Neural progenitor cell (in vitro differentiated cells): ENCODE measurements at regions not wholly inside any gene's neighbourhood (a gene's known extent, or its start where the extent isn't known, plus 50 kb on each side); places are given as distances from the start of the nearest gene placed in this dataset.

Experiments used
- DNase-seq: peaks from one replicate; pipeline ENCODE4 v3.0.0-alpha.2; 2016; ENCODE audit warnings: low spot score
- H2AFZ ChIP-seq: fragments of 200-600 bp; sonication (generic); replicated peaks from 2 replicates; pipeline ENCODE4 v1.6.1; 2016; ENCODE audit warnings: antibody characterized with exemption
- H3F3A ChIP-seq: fragments of 200-600 bp; sonication (generic); 2 replicates; pipeline ENCODE4 v1.6.1; 2016; ENCODE audit warnings: antibody characterized with exemption, low read depth
- H3K27ac ChIP-seq: fragments of 200-600 bp; sonication (generic); 2 replicates; pipeline ENCODE4 v1.5.1; 2016; ENCODE audit warnings: mild to moderate bottlenecking
- H3K27me3 ChIP-seq: fragments of 200-600 bp; sonication (generic); 2 replicates; pipeline ENCODE4 v1.6.1; 2016; ENCODE audit warnings: mild to moderate bottlenecking, moderate library complexity
- H3K36me3 ChIP-seq: fragments of 200-600 bp; sonication (generic); 2 replicates; pipeline ENCODE4 v1.5.1; 2016
- H3K4me1 ChIP-seq: fragments of 200-600 bp; sonication (generic); 2 replicates; pipeline ENCODE4 v1.6.1; 2016; ENCODE audit warnings: mixed run types
- H3K4me2 ChIP-seq: fragments of 200-600 bp; sonication (generic); 2 replicates; pipeline ENCODE4 v1.6.1; 2016
- H3K4me3 ChIP-seq: fragments of 200-600 bp; sonication (generic); 2 replicates; pipeline ENCODE4 v1.5.1; 2016
- H3K79me2 ChIP-seq: fragments of 200-600 bp; sonication (generic); 2 replicates; pipeline ENCODE4 v1.6.1; 2016; ENCODE audit warnings: low read depth
- H3K9ac ChIP-seq: fragments of 200-600 bp; sonication (generic); 2 replicates; pipeline ENCODE4 v1.6.1; 2016
- H3K9me3 ChIP-seq: fragments of 200-600 bp; sonication (generic); 2 replicates; pipeline ENCODE4 v1.5.1; 2016; ENCODE audit warnings: low read depth
- H4K20me1 ChIP-seq: fragments of 200-600 bp; sonication (generic); 2 replicates; pipeline ENCODE4 v1.6.1; 2016; ENCODE audit warnings: low read depth
- H3K27ac Mint-ChIP-seq: 3 replicates; pipeline ENCODE4 v1.8.0; 2021; ENCODE audit warnings: mixed read lengths
- H3K27me3 Mint-ChIP-seq: 2 replicates; pipeline ENCODE4 v1.8.0; 2022; ENCODE audit warnings: low read depth, mild to moderate bottlenecking, inconsistent platforms, moderate library complexity, mixed read lengths; ENCODE audit not compliant: insufficient read depth
- H3K36me3 Mint-ChIP-seq: 3 replicates; pipeline ENCODE4 v1.8.0; 2021; ENCODE audit warnings: mixed read lengths
- H3K4me1 Mint-ChIP-seq: 3 replicates; pipeline ENCODE4 v1.8.0; 2021; ENCODE audit warnings: mixed read lengths
- H3K4me3 Mint-ChIP-seq: 3 replicates; pipeline ENCODE4 v1.8.0; 2021; ENCODE audit warnings: mild to moderate bottlenecking, moderate library complexity, mixed read lengths
- H3K9me3 Mint-ChIP-seq: 3 replicates; pipeline ENCODE4 v1.8.0; 2020; ENCODE audit warnings: mixed read lengths
- CTCF ChIP-seq: fragments of 200-600 bp; sonication (generic); IDR thresholded peaks from 2 replicates; pipeline ENCODE4 v1.5.1; 2017; ENCODE audit warnings: antibody characterized with exemption, mild to moderate bottlenecking
- EZH2 ChIP-seq: fragments of 200-600 bp; sonication (generic); IDR thresholded peaks from 2 replicates; pipeline ENCODE4 v1.6.1; 2017; ENCODE audit warnings: antibody characterized with exemption, mild to moderate bottlenecking, moderate library complexity
- EZH2phosphoT487 ChIP-seq: fragments of 200-600 bp; sonication (generic); IDR thresholded peaks from 2 replicates; pipeline ENCODE4 v1.6.1; 2017; ENCODE audit warnings: antibody characterized with exemption

DNA sequence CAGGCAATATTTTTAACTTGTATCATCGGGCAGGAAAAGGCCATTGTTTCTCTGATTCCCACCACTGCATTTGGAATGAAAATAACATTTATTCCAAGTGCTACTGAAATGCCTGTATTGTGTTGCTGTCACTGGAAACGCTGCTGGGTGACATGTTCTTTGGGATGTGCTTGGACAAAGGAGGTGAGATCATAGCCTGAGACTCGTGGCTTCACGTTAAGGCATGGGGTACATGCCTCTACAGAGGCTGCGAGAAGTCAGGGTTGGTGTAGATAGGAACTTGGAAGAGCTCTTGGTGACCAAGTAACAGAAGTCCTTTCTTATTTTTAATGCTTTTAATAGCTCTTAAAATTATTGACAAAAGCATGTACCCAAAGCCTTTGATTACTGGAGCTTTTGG, 58.8 kb upstream of the MAF start:
- Histone ChIP-seq H3K4me1 (peaks cover 15% of the 10 kb centered on the region), H3K27me3 (no peaks in the 10 kb centered on the region), H3K27ac (no peak overlapping the region), H3K36me3 (no peaks in the 10 kb centered on the region), H2AFZ (no peak overlapping the region), H3F3A (peaks cover 8% of the 10 kb centered on the region), H3K4me3 (no peak overlapping the region), H3K9me3 (no peaks in the 10 kb centered on the region), H3K4me2 (no peak overlapping the region), H3K9ac (no peak overlapping the region), H4K20me1 (no peaks in the 10 kb centered on the region), H3K79me2 (no peaks in the 10 kb centered on the region)
- H3K4me1 Mint-ChIP-seq = peaks cover 9% of the 10 kb centered on the region
- peaks cover 2% of the 10 kb centered on the region for H3K36me3 Mint-ChIP-seq
- peaks cover 9% of the 10 kb centered on the region for H3K9me3 Mint-ChIP-seq
- no peak overlapping the region for H3K4me3 Mint-ChIP-seq
- DNase-seq = no peak
- peak overlapping the region; percentile 12 for H3K27ac Mint-ChIP-seq
- H3K27me3 Mint-ChIP-seq = no peaks in the 10 kb centered on the region
- TF ChIP-seq CTCF = no peak
- no peak for TF ChIP-seq EZH2phosphoT487
- TF ChIP-seq EZH2 = no peak

DNA sequence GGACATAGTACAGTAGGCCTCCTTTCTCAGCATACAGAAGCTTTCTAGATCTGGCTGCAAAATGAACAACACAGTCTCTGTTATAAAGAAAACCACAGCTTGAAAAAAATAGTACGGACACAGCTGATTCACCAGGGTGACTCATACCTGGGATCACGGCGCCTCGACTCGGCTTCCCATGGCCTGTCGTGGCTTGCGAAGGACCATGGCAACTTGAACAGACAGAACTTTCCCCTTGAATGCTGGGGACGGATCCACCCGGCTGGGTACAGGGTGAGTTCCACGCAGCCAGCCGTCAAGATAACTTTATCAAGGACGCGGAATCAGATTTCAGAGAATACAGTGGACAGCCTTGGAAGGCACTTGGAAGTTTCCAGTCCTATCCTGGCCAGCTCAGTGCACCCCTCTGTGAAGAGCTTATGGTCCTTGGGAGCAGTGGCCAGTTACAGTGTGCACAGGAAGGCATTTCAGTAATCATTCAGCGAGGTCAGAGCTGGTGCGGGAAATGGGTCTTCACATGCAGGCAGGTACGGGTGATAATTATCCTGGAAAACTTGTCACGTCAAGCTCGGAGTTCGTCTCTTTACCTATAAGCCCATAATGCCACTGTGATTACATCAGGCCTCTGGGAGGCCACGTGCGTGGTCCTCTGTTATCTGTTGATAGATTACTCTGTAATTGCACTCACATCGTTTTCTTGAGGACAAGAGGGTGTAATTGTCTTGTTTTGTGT, 57.9 kb upstream of the MAF start:
- no peak overlapping the region for H2AFZ ChIP-seq
- no peak for TF ChIP-seq CTCF
- no peak for TF ChIP-seq EZH2
- TF ChIP-seq EZH2phosphoT487 = no peak
- peaks cover 2% of the 10 kb centered on the region for H3K36me3 Mint-ChIP-seq
- no peaks in the 10 kb centered on the region for H3K36me3 ChIP-seq
- no peaks in the 10 kb centered on the region for H4K20me1 ChIP-seq
- no peaks in the 10 kb centered on the region for H3K27me3 ChIP-seq
- H3K9me3 ChIP-seq = no peaks in the 10 kb centered on the region
- peak; percentile 13 for DNase-seq
- H3K9me3 Mint-ChIP-seq = peaks cover 9% of the 10 kb centered on the region
- H3K27ac ChIP-seq = no peak overlapping the region
- peaks cover 15% of the 10 kb centered on the region for H3K4me1 ChIP-seq
- H3F3A ChIP-seq = peaks cover 8% of the 10 kb centered on the region
- H3K4me3 Mint-ChIP-seq = no peak overlapping the region
- peaks cover 9% of the 10 kb centered on the region for H3K4me1 Mint-ChIP-seq
- H3K27ac Mint-ChIP-seq = no peak overlapping the region
- H3K4me3 ChIP-seq = no peak overlapping the region
- H3K9ac ChIP-seq = no peak overlapping the region
- no peaks in the 10 kb centered on the region for H3K79me2 ChIP-seq
- H3K27me3 Mint-ChIP-seq = no peaks in the 10 kb centered on the region
- H3K4me2 ChIP-seq = no peak overlapping the region

DNA sequence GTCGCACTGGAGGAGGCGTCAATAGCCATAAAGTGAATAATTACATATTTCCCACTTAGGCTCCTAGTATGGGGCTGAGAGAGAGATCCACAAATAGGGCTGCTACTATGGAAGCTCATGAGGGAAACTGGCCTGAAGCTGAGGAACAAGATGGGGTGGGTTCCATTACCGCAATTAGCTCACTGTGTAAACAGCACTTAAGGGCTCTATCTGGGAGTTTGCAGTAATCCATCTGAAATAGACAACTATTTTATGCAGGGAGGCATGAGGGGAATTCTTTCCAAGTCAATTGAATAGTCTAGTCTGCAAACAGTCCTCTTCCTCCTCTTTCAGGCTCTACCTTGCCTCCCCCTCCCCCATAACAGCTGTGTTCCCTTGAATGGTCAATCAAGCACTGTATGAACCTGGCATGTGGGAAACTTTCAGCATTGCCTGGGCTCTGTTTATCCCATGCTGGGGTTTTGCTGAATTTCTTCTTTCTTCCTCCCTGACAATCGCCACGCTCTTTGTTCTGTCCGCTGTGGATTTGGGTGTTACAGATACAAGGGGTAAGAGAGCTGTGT, 56.1 kb upstream of the MAF start:
- no peaks in the 10 kb centered on the region for H3K27me3 Mint-ChIP-seq
- no peaks in the 10 kb centered on the region for H3K27me3 ChIP-seq
- H3K9me3 Mint-ChIP-seq = peaks cover 7% of the 10 kb centered on the region
- H3K4me1 Mint-ChIP-seq = peaks cover 9% of the 10 kb centered on the region
- H3K9ac ChIP-seq = no peak overlapping the region
- no peak overlapping the region for H3K4me3 ChIP-seq
- TF ChIP-seq CTCF (no peak), EZH2 (no peak), EZH2phosphoT487 (no peak)
- no peak overlapping the region for H3K4me3 Mint-ChIP-seq
- H2AFZ ChIP-seq = peak overlapping the region; percentile 58
- peaks cover 15% of the 10 kb centered on the region for H3K4me1 ChIP-seq
- H4K20me1 ChIP-seq = no peaks in the 10 kb centered on the region
- DNase-seq = peak; percentile 40
- peak overlapping the region; percentile 72 for H3K27ac Mint-ChIP-seq
- H3K36me3 ChIP-seq = no peaks in the 10 kb centered on the region
- no peaks in the 10 kb centered on the region for H3K79me2 ChIP-seq
- peak overlapping the region; percentile 74 for H3K27ac ChIP-seq
- no peaks in the 10 kb centered on the region for H3K9me3 ChIP-seq
- peaks cover 8% of the 10 kb centered on the region for H3F3A ChIP-seq
- peak overlapping the region; percentile 10 for H3K4me2 ChIP-seq
- peaks cover under 1% of the 10 kb centered on the region for H3K36me3 Mint-ChIP-seq
